ENCODE measurements at regions not wholly inside any gene's neighbourhood (a gene's known extent, or its start where the extent isn't known, plus 50 kb on each side); places are given as distances from the start of the nearest gene placed in this dataset.

DNA sequence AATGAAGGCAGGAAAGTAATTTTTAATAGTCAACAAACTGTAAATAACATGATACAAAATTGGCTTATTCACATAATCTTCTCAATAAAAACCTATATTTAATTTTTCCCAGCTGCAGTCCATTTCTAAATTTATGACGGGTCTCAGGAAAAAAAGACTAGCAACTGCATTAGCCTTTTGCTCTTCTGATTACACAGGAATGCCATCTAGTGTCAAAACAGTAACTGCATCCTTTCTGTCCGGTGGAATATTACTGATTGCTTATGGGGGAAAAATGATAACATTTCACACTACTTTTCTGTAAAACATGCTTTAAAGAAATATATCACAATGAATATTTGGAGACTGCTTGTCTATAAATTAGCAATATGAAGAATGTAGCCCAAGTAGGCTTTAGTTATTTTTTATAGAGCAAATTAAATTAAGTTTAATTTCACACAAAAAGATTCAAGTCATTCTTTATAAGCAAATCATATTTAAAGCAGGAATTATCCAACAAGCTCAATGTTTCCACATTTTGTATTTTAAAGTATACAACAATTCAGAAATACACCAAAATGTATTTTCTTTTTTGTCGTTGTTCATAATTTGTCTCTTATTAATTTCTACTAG is 534.7 kb downstream of the CDH10 start:
- peaks cover 4 to 10% (median 5%) of the 10 kb centered on the region in 5 donors for H3K9me3 Mint-ChIP-seq
- CTCF ChIA-PET = no interaction called here
- DNase-seq = no peak
- Histone ChIP-seq H3K9me3 (ENCODE audit: low read length) (peaks cover 4% of the 10 kb centered on the region), H3K4me1 (ENCODE audit: insufficient read depth, low read length) (no peaks in the 10 kb centered on the region), H3K36me3 (ENCODE audit: insufficient read depth, low read length) (no peaks in the 10 kb centered on the region), H3K4me3 (ENCODE audit: low read length) (no peak overlapping the region), H3K27ac (ENCODE audit: low read depth, low read length) (no peak overlapping the region), H3K27me3 (ENCODE audit: insufficient read depth, low read length, poor library complexity, severe bottlenecking) (no peaks in the 10 kb centered on the region)
- no peak overlapping the region for H3K4me3 Mint-ChIP-seq
- POLR2A ChIA-PET = no interaction called here
- H3K36me3 Mint-ChIP-seq = no peaks in the 10 kb centered on the region
- no peaks in the 10 kb centered on the region for H3K27me3 Mint-ChIP-seq
- no peaks in the 10 kb centered on the region for H3K4me1 Mint-ChIP-seq
- H3K27ac Mint-ChIP-seq = no peak overlapping the region

DNA sequence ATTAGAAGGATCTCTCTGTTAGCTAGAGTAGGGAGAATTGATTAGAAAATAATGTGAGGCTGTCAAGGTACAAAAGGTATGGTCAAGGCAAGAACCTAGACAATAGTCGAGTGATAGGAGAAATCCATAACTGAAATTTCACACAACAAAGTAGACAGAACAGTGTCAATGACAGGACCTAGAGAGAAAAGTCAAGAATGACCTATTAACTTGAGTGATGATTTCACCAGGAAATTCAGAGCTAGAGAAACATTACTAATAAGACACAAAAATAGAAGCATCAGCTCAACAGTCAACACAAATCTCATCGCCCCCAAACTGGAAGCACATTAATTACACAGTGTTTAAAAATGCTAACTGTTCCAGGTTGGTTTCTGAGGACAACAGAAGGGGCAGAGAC is 532.4 kb downstream of the CDH10 start:
- H3K36me3 Mint-ChIP-seq = no peaks in the 10 kb centered on the region
- no peaks in the 10 kb centered on the region for H3K27me3 Mint-ChIP-seq
- ChIA-PET POLR2A (no interaction called here), CTCF (no interaction called here)
- Histone ChIP-seq H3K36me3 (ENCODE audit: insufficient read depth, low read length) (no peaks in the 10 kb centered on the region), H3K9me3 (ENCODE audit: low read length) (no peaks in the 10 kb centered on the region), H3K27me3 (ENCODE audit: insufficient read depth, low read length, poor library complexity, severe bottlenecking) (no peaks in the 10 kb centered on the region), H3K4me1 (ENCODE audit: insufficient read depth, low read length) (no peaks in the 10 kb centered on the region), H3K27ac (ENCODE audit: low read depth, low read length) (no peak overlapping the region), H3K4me3 (ENCODE audit: low read length) (no peak overlapping the region)
- no peaks in the 10 kb centered on the region for H3K4me1 Mint-ChIP-seq
- no peak overlapping the region for H3K4me3 Mint-ChIP-seq
- no peak overlapping the region for H3K27ac Mint-ChIP-seq
- no peak for DNase-seq
- peaks cover 7 to 19% (median 16%) of the 10 kb centered on the region in 5 donors for H3K9me3 Mint-ChIP-seq

DNA sequence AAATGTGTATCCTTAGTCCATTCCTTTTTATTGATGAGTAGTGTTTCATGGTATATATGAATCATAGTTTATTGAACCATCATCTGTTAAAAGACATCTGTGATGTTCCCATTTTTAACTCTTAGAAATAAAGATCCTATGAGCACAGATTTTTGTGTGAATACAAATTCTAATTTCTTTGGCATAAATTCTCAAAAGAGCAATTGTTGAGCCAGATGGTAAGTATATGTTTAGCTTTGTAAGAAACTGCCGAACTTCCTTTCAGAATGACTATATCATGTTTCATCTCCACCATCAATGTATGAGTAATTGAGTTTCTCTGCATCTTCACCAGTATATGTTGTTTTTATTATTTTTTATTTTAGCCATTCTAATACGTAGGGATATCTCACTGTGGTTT is 526.4 kb downstream of the CDH10 start:
- no peaks in the 10 kb centered on the region for H3K36me3 Mint-ChIP-seq
- ChIA-PET POLR2A (no interaction called here), CTCF (no interaction called here)
- Histone ChIP-seq H3K9me3 (ENCODE audit: low read length) (no peaks in the 10 kb centered on the region), H3K36me3 (ENCODE audit: insufficient read depth, low read length) (no peaks in the 10 kb centered on the region), H3K27ac (ENCODE audit: low read depth, low read length) (no peak overlapping the region), H3K4me1 (ENCODE audit: insufficient read depth, low read length) (no peaks in the 10 kb centered on the region), H3K27me3 (ENCODE audit: insufficient read depth, low read length, poor library complexity, severe bottlenecking) (no peaks in the 10 kb centered on the region), H3K4me3 (ENCODE audit: low read length) (no peak overlapping the region)
- no peak overlapping the region for H3K4me3 Mint-ChIP-seq
- peaks cover 12 to 38% (median 20%) of the 10 kb centered on the region in 5 donors for H3K9me3 Mint-ChIP-seq
- no peaks in the 10 kb centered on the region for H3K27me3 Mint-ChIP-seq
- H3K4me1 Mint-ChIP-seq = no peaks in the 10 kb centered on the region
- DNase-seq = no peak
- H3K27ac Mint-ChIP-seq = no peak overlapping the region

DNA sequence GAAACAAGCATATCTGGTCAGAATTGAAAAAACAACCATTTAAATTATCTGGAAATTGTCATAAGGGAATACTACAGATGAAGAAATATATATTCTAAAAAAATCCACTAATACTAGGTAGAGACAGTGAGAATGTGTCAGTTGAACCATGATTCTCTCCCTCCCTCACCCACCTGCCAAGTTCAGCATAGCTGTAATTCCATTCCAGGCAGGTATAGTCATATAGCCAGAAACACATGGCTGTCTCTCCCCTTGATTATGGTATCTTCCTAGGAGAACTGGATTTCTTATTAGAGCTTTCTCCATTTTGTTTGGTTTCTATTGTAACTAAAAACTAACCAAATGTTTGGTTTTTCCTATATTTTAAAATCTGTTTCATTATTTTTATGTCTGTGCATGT is 509.2 kb downstream of the CDH10 start:
- ChIA-PET POLR2A (no interaction called here), CTCF (no interaction called here)
- Histone ChIP-seq H3K27me3 (ENCODE audit: insufficient read depth, low read length, poor library complexity, severe bottlenecking) (no peaks in the 10 kb centered on the region), H3K27ac (ENCODE audit: low read depth, low read length) (no peak overlapping the region), H3K36me3 (ENCODE audit: insufficient read depth, low read length) (no peaks in the 10 kb centered on the region), H3K9me3 (ENCODE audit: low read length) (no peaks in the 10 kb centered on the region), H3K4me1 (ENCODE audit: insufficient read depth, low read length) (no peaks in the 10 kb centered on the region), H3K4me3 (ENCODE audit: low read length) (no peak overlapping the region)
- Mint-ChIP-seq H3K4me3 (no peak overlapping the region), H3K27ac (no peak overlapping the region), H3K27me3 (no peaks in the 10 kb centered on the region), H3K9me3 (peaks cover 5 to 20% (median 9%) of the 10 kb centered on the region in 5 donors), H3K4me1 (no peaks in the 10 kb centered on the region), H3K36me3 (no peaks in the 10 kb centered on the region)
- no peak for DNase-seq

DNA sequence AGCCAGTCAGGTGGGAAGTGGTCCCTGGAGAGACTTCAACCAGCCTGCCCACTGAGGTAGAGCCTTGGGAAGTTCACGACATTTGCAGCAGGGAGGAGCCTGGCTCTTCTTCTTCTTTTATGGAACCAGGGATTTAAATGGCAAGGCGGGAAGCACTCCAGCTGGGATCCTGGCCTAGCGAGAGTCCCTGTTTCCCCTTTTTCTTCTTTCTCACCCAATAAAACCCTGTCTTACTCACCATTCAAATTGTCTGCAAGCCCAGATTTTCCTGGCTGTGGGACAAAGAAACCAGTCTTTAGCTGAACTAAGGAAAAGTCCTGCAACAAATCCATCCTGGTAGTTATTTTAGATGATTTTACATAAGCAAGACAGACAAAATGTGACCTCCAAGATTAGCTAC is 503.7 kb downstream of the CDH10 start:
- CTCF ChIA-PET = no interaction called here

DNA sequence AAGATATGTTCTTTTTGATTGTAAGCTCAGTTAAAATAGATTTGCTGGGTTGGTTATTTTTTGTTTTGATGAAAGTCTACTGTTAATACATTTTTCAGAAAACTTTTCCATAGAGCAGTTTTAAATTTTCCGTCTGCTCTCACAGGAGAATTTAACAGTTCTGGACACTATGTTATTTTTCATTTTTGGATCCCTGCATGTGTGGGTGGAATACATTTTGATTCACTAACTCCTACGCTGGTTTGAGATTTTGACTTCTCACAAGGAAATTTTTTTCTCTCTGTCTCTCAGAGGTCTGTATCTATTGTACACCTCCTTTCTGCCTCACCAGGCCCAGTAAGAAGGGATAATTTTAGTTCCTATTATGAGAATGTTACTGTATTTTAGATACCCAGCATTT is 502.4 kb downstream of the CDH10 start:
- Histone ChIP-seq H3K9me3 (ENCODE audit: low read length) (no peaks in the 10 kb centered on the region), H3K36me3 (ENCODE audit: insufficient read depth, low read length) (no peaks in the 10 kb centered on the region), H3K4me1 (ENCODE audit: insufficient read depth, low read length) (no peaks in the 10 kb centered on the region), H3K27me3 (ENCODE audit: insufficient read depth, low read length, poor library complexity, severe bottlenecking) (no peaks in the 10 kb centered on the region), H3K4me3 (ENCODE audit: low read length) (no peak overlapping the region), H3K27ac (ENCODE audit: low read depth, low read length) (no peak overlapping the region)
- Mint-ChIP-seq H3K27ac (no peak overlapping the region), H3K4me3 (no peak overlapping the region), H3K4me1 (no peaks in the 10 kb centered on the region), H3K27me3 (no peaks in the 10 kb centered on the region), H3K36me3 (no peaks in the 10 kb centered on the region), H3K9me3 (peaks cover 3 to 22% (median 12%) of the 10 kb centered on the region in 5 donors)
- CTCF ChIA-PET = no interaction called here
- DNase-seq = no peak
- POLR2A ChIA-PET = no interaction called here

More for the DNA sequence above, 503.7 kb downstream of the CDH10 start:
- no peaks in the 10 kb centered on the region for H3K4me1 Mint-ChIP-seq
- H3K4me1 ChIP-seq (ENCODE audit: insufficient read depth, low read length) = no peaks in the 10 kb centered on the region
- peaks cover 3 to 24% (median 12%) of the 10 kb centered on the region in 5 donors for H3K9me3 Mint-ChIP-seq
- no peaks in the 10 kb centered on the region for H3K36me3 Mint-ChIP-seq
- POLR2A ChIA-PET = no interaction called here
- no peak overlapping the region for H3K4me3 ChIP-seq (ENCODE audit: low read length)
- DNase-seq = no peak
- H3K27me3 ChIP-seq (ENCODE audit: insufficient read depth, low read length, poor library complexity, severe bottlenecking) = no peaks in the 10 kb centered on the region
- no peak overlapping the region for H3K4me3 Mint-ChIP-seq
- no peaks in the 10 kb centered on the region for H3K27me3 Mint-ChIP-seq
- H3K36me3 ChIP-seq (ENCODE audit: insufficient read depth, low read length) = no peaks in the 10 kb centered on the region
- H3K27ac Mint-ChIP-seq = no peak overlapping the region
- no peaks in the 10 kb centered on the region for H3K9me3 ChIP-seq (ENCODE audit: low read length)
- H3K27ac ChIP-seq (ENCODE audit: low read depth, low read length) = no peak overlapping the region

DNA sequence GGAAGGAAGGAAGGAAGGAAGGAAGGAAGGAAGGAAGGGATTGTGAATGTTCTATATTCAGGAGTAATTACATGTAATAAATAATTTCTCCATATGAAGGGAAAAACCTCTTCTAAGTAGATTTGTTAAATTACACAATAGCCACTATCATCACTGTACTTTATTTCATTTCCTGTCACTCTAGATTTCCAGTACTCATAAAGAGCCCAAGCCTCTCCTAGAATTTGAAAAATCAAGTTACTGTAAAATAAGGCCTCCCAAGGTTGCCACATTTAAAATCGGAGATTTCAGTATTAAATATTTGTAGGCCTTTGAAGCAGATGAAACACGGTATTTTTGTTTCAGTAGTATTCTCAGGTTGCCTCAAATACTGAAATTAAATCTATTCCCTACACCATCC is 499.0 kb downstream of the CDH10 start:
- Mint-ChIP-seq H3K27me3 (no peaks in the 10 kb centered on the region), H3K27ac (no peak overlapping the region), H3K36me3 (no peaks in the 10 kb centered on the region), H3K4me1 (no peaks in the 10 kb centered on the region), H3K9me3 (peaks cover 0 to 16% (median 5%) of the 10 kb centered on the region in 5 donors), H3K4me3 (no peak overlapping the region)
- Histone ChIP-seq H3K4me3 (ENCODE audit: low read length) (no peak overlapping the region), H3K36me3 (ENCODE audit: insufficient read depth, low read length) (no peaks in the 10 kb centered on the region), H3K27ac (ENCODE audit: low read depth, low read length) (no peak overlapping the region), H3K9me3 (ENCODE audit: low read length) (no peaks in the 10 kb centered on the region), H3K4me1 (ENCODE audit: insufficient read depth, low read length) (no peaks in the 10 kb centered on the region), H3K27me3 (ENCODE audit: insufficient read depth, low read length, poor library complexity, severe bottlenecking) (no peaks in the 10 kb centered on the region)
- DNase-seq = no peak
- POLR2A ChIA-PET = no interaction called here
- CTCF ChIA-PET = no interaction called here

DNA sequence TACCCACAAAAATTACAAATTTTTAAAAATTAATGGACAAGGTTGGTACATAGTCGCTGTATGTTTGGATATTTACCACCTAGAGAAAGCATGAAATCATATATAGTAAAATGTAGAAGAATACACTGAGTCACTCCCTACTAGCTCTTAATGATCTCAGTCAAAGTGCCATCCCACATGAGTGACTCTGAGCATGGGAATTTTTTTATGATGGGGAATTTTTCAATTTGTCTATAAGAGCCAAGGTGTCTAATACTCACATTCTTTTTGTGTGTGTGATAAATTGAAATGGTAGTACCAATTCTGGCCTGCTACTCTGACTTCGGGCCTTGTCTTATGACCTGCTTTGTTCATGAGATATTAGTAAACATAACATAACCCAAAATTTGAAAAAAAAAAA is 483.2 kb downstream of the CDH10 start:
- CTCF ChIA-PET = interaction anchor here (0.7 kb wide), 1 partner anchor 9 kb away, joined by 3 read pairs; no protein-coding TSS in a partner anchor
- peaks cover 0 to 49% (median 19%) of the 10 kb centered on the region in 5 donors for H3K9me3 Mint-ChIP-seq
- H3K4me3 Mint-ChIP-seq = no peak overlapping the region

DNA sequence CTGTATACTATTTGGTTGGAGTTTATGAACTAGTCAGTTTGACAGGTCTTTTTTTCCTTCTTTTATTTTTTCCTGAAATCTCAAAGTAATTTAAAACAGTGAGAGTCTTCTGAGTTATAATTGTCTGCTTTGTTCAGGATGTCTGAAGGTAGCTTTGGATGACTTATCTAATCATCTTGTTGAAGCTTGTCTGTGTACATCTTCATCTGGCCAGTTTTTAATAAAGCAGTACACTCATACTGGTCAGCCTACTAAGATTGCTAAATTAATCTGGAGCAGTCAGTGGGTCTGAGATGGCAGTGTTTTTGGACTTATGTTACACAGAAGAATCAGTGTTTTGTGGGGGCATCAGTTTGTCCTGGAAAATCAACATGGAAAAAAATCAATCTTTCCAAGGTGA is 482.4 kb downstream of the CDH10 start:
- no peak overlapping the region for H3K27ac ChIP-seq (ENCODE audit: low read depth, low read length)
- Mint-ChIP-seq H3K9me3 (peaks cover 0 to 49% (median 17%) of the 10 kb centered on the region in 5 donors), H3K36me3 (no peaks in the 10 kb centered on the region), H3K27me3 (no peaks in the 10 kb centered on the region), H3K4me1 (no peaks in the 10 kb centered on the region), H3K4me3 (no peak overlapping the region), H3K27ac (no peak overlapping the region)
- H3K4me1 ChIP-seq (ENCODE audit: insufficient read depth, low read length) = no peaks in the 10 kb centered on the region
- CTCF ChIA-PET = interaction anchor here (0.7 kb wide), 1 partner anchor 9 kb away, joined by 3 read pairs; no protein-coding TSS in a partner anchor
- DNase-seq = no peak
- no peaks in the 10 kb centered on the region for H3K9me3 ChIP-seq (ENCODE audit: low read length)
- H3K36me3 ChIP-seq (ENCODE audit: insufficient read depth, low read length) = no peaks in the 10 kb centered on the region
- H3K4me3 ChIP-seq (ENCODE audit: low read length) = no peak overlapping the region
- POLR2A ChIA-PET = no interaction called here
- H3K27me3 ChIP-seq (ENCODE audit: insufficient read depth, low read length, poor library complexity, severe bottlenecking) = no peaks in the 10 kb centered on the region

More for the DNA sequence above, 483.2 kb downstream of the CDH10 start:
- Histone ChIP-seq H3K4me3 (ENCODE audit: low read length) (no peak overlapping the region), H3K9me3 (ENCODE audit: low read length) (no peaks in the 10 kb centered on the region), H3K4me1 (ENCODE audit: insufficient read depth, low read length) (no peaks in the 10 kb centered on the region), H3K27ac (ENCODE audit: low read depth, low read length) (no peak overlapping the region), H3K36me3 (ENCODE audit: insufficient read depth, low read length) (no peaks in the 10 kb centered on the region), H3K27me3 (ENCODE audit: insufficient read depth, low read length, poor library complexity, severe bottlenecking) (no peaks in the 10 kb centered on the region)
- Mint-ChIP-seq H3K4me1 (no peaks in the 10 kb centered on the region), H3K27ac (no peak overlapping the region), H3K36me3 (no peaks in the 10 kb centered on the region), H3K27me3 (no peaks in the 10 kb centered on the region)
- POLR2A ChIA-PET = no interaction called here
- no peak for DNase-seq

Measured in CD8-positive, alpha-beta memory T cell (primary cell).